ENCODE measurements at regions not wholly inside any gene's neighbourhood (a gene's known extent, or its start where the extent isn't known, plus 50 kb on each side); places are given as distances from the start of the nearest gene placed in this dataset.

GRCh38 chr13:103772576-103772975, 706.4 kb upstream of the SLC10A2 start:
- peak; percentile 57; the same call in 1 of the 2 replicates for TF ChIP-seq CTCF (IDR thresholded peaks at IDR 0.05; ENCODE audit: low read depth, low read length)
- H3K27me3 ChIP-seq (ENCODE audit: insufficient read depth, low read depth, severe bottlenecking) = no peaks in the 10 kb centered on the region
- no peak overlapping the region for H3K4me3 ChIP-seq (ENCODE audit: low read depth, low read length)
- no peaks in the 10 kb centered on the region for H3K36me3 ChIP-seq
- H3K9me3 ChIP-seq (ENCODE audit: severe bottlenecking) = peaks cover 9% of the 10 kb centered on the region
- peak; percentile 44 for DNase-seq
- no peak overlapping the region for H3K27ac ChIP-seq

GRCh38 chr13:103762523-103762922, 696.3 kb upstream of the SLC10A2 start:
- H3K4me3 ChIP-seq (ENCODE audit: low read depth, low read length) = no peak overlapping the region
- TF ChIP-seq CTCF (IDR thresholded peaks at IDR 0.05; ENCODE audit: low read depth, low read length) = no peak
- no peak for DNase-seq

GRCh38 chr13:103759361-103759760, 693.1 kb upstream of the SLC10A2 start:
- Histone ChIP-seq H3K36me3 (no peaks in the 10 kb centered on the region), H3K9me3 (ENCODE audit: severe bottlenecking) (no peaks in the 10 kb centered on the region), H3K27me3 (ENCODE audit: insufficient read depth, low read depth, severe bottlenecking) (no peaks in the 10 kb centered on the region), H3K27ac (no peak overlapping the region), H3K4me3 (ENCODE audit: low read depth, low read length) (no peak overlapping the region)
- no peak for TF ChIP-seq CTCF (IDR thresholded peaks at IDR 0.05; ENCODE audit: low read depth, low read length)
- DNase-seq = no peak

More at GRCh38 chr13:103762523-103762922, 696.3 kb upstream of the SLC10A2 start:
- H3K27ac ChIP-seq = no peak overlapping the region
- no peaks in the 10 kb centered on the region for H3K36me3 ChIP-seq
- H3K27me3 ChIP-seq (ENCODE audit: insufficient read depth, low read depth, severe bottlenecking) = no peaks in the 10 kb centered on the region
- peaks cover 4% of the 10 kb centered on the region for H3K9me3 ChIP-seq (ENCODE audit: severe bottlenecking)

GRCh38 chr13:103758222-103758621, 692.0 kb upstream of the SLC10A2 start:
- H3K4me3 ChIP-seq (ENCODE audit: low read depth, low read length) = no peak overlapping the region
- no peak overlapping the region for H3K27ac ChIP-seq
- H3K9me3 ChIP-seq (ENCODE audit: severe bottlenecking) = no peaks in the 10 kb centered on the region
- no peaks in the 10 kb centered on the region for H3K27me3 ChIP-seq (ENCODE audit: insufficient read depth, low read depth, severe bottlenecking)
- no peak for DNase-seq
- H3K36me3 ChIP-seq = no peaks in the 10 kb centered on the region
- no peak for TF ChIP-seq CTCF (IDR thresholded peaks at IDR 0.05; ENCODE audit: low read depth, low read length)

DNA sequence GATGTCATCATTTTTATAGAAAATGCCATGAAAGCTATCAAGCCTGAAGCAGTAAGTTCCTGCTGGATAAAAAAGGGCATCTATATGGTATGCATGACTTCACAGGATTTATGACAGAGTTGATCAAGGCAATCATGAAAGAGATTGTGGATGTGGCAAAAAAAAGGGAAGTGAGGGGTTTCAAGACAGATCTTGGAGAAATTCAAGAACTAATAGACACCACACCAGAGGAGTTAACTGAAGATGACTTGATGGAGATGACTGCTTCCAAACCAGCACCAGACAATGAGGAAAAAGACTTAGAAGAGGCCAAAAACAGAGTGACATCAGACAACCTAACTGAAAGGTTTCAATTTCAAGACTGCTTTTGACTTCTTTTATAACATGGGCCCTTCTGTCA, 691.1 kb upstream of the SLC10A2 start:
- DNase-seq = no peak
- no peaks in the 10 kb centered on the region for H3K9me3 ChIP-seq (ENCODE audit: severe bottlenecking)
- H3K27ac ChIP-seq = no peak overlapping the region
- TF ChIP-seq CTCF (IDR thresholded peaks at IDR 0.05; ENCODE audit: low read depth, low read length) = no peak
- no peaks in the 10 kb centered on the region for H3K27me3 ChIP-seq (ENCODE audit: insufficient read depth, low read depth, severe bottlenecking)
- H3K4me3 ChIP-seq (ENCODE audit: low read depth, low read length) = no peak overlapping the region
- no peaks in the 10 kb centered on the region for H3K36me3 ChIP-seq

GRCh38 chr13:103754783-103755182, 688.6 kb upstream of the SLC10A2 start:
- H3K4me3 ChIP-seq (ENCODE audit: low read depth, low read length) = no peak overlapping the region
- no peak overlapping the region for H3K27ac ChIP-seq
- H3K36me3 ChIP-seq = no peaks in the 10 kb centered on the region
- DNase-seq = no peak
- no peaks in the 10 kb centered on the region for H3K27me3 ChIP-seq (ENCODE audit: insufficient read depth, low read depth, severe bottlenecking)
- no peak for TF ChIP-seq CTCF (IDR thresholded peaks at IDR 0.05; ENCODE audit: low read depth, low read length)
- H3K9me3 ChIP-seq (ENCODE audit: severe bottlenecking) = no peaks in the 10 kb centered on the region
